Tibial nerve (tissue), 4 donors: ENCODE measurements at regions not wholly inside any gene's neighbourhood (a gene's known extent, or its start where the extent isn't known, plus 50 kb on each side); places are given as distances from the start of the nearest gene placed in this dataset.

Source experiments
- DNase-seq, 2 donors: peaks; one replicate each; pipeline ENCODE4 v3.0.0-alpha.2; 2019; ENCODE audit warnings: low spot score in 2 of 2
- H3K27ac ChIP-seq, 4 donors: fragments of 200-600 bp; sonication (generic) in 3 of 4; one replicate each; pipeline ENCODE4 v1.5.1; 2017 to 2019; ENCODE audit warnings: mild to moderate bottlenecking in 1 of 4
- H3K27me3 ChIP-seq, 2 donors: fragments of 200-600 bp; sonication (generic) in 1 of 2; one replicate each; pipeline versions ENCODE4 v1.5.1 to v1.6.0; 2017 to 2019
- H3K36me3 ChIP-seq, 3 donors: fragments of 200-600 bp; sonication (generic); one replicate each; pipeline ENCODE4 v1.5.1; 2018 to 2019
- H3K4me1 ChIP-seq, 4 donors: fragments of 200-600 bp; sonication (generic) in 3 of 4; one replicate each; pipeline ENCODE4 v1.5.1; 2017 to 2019
- H3K4me3 ChIP-seq, 4 donors: fragments of 200-600 bp; sonication (generic) in 3 of 4; one replicate each; pipeline ENCODE4 v1.5.1; 2017 to 2019; ENCODE audit warnings: mild to moderate bottlenecking in 1 of 4, moderate library complexity in 1 of 4
- H3K9me3 ChIP-seq, 4 donors: fragments of 200-600 bp; sonication (generic) in 3 of 4; one replicate each; pipeline ENCODE4 v1.5.1; 2017 to 2019
- CTCF ChIP-seq, 5 experiments: fragments of 200-600 bp in 3 of 5; fragments of 450-650 bp in 2 of 5; sonication (generic) in 3 of 5; IDR thresholded peaks; one replicate each; pipeline ENCODE4 v1.5.1; 2016 to 2019; ENCODE audit warnings: antibody characterized with exemption in 5 of 5, mild to moderate bottlenecking in 3 of 5, moderate library complexity in 2 of 5
- EP300 ChIP-seq, 2 donors: sonication (generic); formaldehyde crosslinking; IDR thresholded peaks; one replicate each; pipeline ENCODE4 v1.6.1; 2017; ENCODE audit warnings: antibody characterized with exemption in 2 of 2, mild to moderate bottlenecking in 1 of 2
- POLR2A ChIP-seq, 2 donors: fragments of 450-650 bp; IDR thresholded peaks; one replicate each; pipeline ENCODE4 v1.6.1; 2017; ENCODE audit warnings: antibody characterized with exemption in 2 of 2, mild to moderate bottlenecking in 2 of 2, moderate library complexity in 2 of 2
- WGBS, 2 donors: methylation state at CpG; one replicate each; pipeline ENCODE4 v1.1.5; 2018; 5-methylcytosine and 5-hydroxymethylcytosine counted together

- H3K27ac ChIP-seq: no peak overlapping the region
- H3K4me3 ChIP-seq: no peak overlapping the region
- no peaks in the 10 kb centered on the region for H3K36me3 ChIP-seq
- no peak for DNase-seq
- H3K4me1 ChIP-seq: peaks cover 0 to 9% (median 0%) of the 10 kb centered on the region in 4 donors
- no peaks in the 10 kb centered on the region for H3K9me3 ChIP-seq
- no peak for TF ChIP-seq POLR2A (IDR thresholded peaks at IDR 0.05)
- TF ChIP-seq CTCF (IDR thresholded peaks at IDR 0.05): no peak
- TF ChIP-seq EP300 (IDR thresholded peaks at IDR 0.05): no peak
- WGBS, 2 donors: 78 to 80% methylated on average over 2 of the region's 2 CpGs
- H3K27me3 ChIP-seq: no peaks in the 10 kb centered on the region
Measured at GRCh38 chr12:25419595-25419994, 133.5 kb downstream of the LMNTD1 start.

GRCh38 chr12:25417071-25417470 lies 136.0 kb downstream of the LMNTD1 start:
- H3K9me3 ChIP-seq: no peaks in the 10 kb centered on the region
- DNase-seq: no peak
- H3K4me3 ChIP-seq: no peak overlapping the region
- H3K27ac ChIP-seq: no peak overlapping the region
- TF ChIP-seq POLR2A (IDR thresholded peaks at IDR 0.05): no peak
- TF ChIP-seq CTCF (IDR thresholded peaks at IDR 0.05): no peak
- TF ChIP-seq EP300 (IDR thresholded peaks at IDR 0.05): no peak
- no peaks in the 10 kb centered on the region for H3K27me3 ChIP-seq
- no peaks in the 10 kb centered on the region for H3K36me3 ChIP-seq
- no peaks in the 10 kb centered on the region for H3K4me1 ChIP-seq
- 94 to 95% methylated on average over 3 of the region's 3 CpGs for WGBS, 2 donors

GRCh38 chr12:25416516-25416915 lies 136.6 kb downstream of the LMNTD1 start:
- H3K4me1 ChIP-seq: no peaks in the 10 kb centered on the region
- TF ChIP-seq EP300 (IDR thresholded peaks at IDR 0.05) (no peak), CTCF (IDR thresholded peaks at IDR 0.05) (no peak), POLR2A (IDR thresholded peaks at IDR 0.05) (no peak)
- no peak overlapping the region for H3K4me3 ChIP-seq
- DNase-seq: no peak
- H3K27ac ChIP-seq: no peak overlapping the region
- H3K27me3 ChIP-seq: no peaks in the 10 kb centered on the region
- WGBS, 2 donors: 72 to 78% methylated on average over 4 of the region's 4 CpGs
- H3K36me3 ChIP-seq: no peaks in the 10 kb centered on the region
- no peaks in the 10 kb centered on the region for H3K9me3 ChIP-seq

- DNase-seq: no peak
- Histone ChIP-seq H3K27me3 (no peaks in the 10 kb centered on the region), H3K4me1 (no peaks in the 10 kb centered on the region), H3K4me3 (no peak overlapping the region), H3K27ac (no peak overlapping the region), H3K9me3 (no peaks in the 10 kb centered on the region), H3K36me3 (no peaks in the 10 kb centered on the region)
- TF ChIP-seq CTCF (IDR thresholded peaks at IDR 0.05) (no peak), POLR2A (IDR thresholded peaks at IDR 0.05) (no peak), EP300 (IDR thresholded peaks at IDR 0.05) (no peak)
- whole genome bisulfite sequencing, 2 donors: 82 to 89% methylated on average over 5 of the region's 5 CpGs
Measured at GRCh38 chr12:25415004-25415403, 138.1 kb downstream of the LMNTD1 start.

GRCh38 chr12:25412735-25413134 lies 140.3 kb downstream of the LMNTD1 start:
- no peak overlapping the region for H3K4me3 ChIP-seq
- 32 to 41% methylated on average over 3 of the region's 3 CpGs for WGBS, 2 donors
- no peaks in the 10 kb centered on the region for H3K36me3 ChIP-seq
- H3K27me3 ChIP-seq: no peaks in the 10 kb centered on the region
- no peak for DNase-seq
- H3K9me3 ChIP-seq: no peaks in the 10 kb centered on the region
- no peaks in the 10 kb centered on the region for H3K4me1 ChIP-seq
- H3K27ac ChIP-seq: peak overlapping the region in 1 of 4 donors; percentile 30
- TF ChIP-seq POLR2A (IDR thresholded peaks at IDR 0.05) (no peak), EP300 (IDR thresholded peaks at IDR 0.05) (peak in 1 of 2 donors; percentile 24), CTCF (IDR thresholded peaks at IDR 0.05) (no peak)
